ENCODE measurements at regions not wholly inside any gene's neighbourhood (a gene's known extent, or its start where the extent isn't known, plus 50 kb on each side); places are given as distances from the start of the nearest gene placed in this dataset.

DNA sequence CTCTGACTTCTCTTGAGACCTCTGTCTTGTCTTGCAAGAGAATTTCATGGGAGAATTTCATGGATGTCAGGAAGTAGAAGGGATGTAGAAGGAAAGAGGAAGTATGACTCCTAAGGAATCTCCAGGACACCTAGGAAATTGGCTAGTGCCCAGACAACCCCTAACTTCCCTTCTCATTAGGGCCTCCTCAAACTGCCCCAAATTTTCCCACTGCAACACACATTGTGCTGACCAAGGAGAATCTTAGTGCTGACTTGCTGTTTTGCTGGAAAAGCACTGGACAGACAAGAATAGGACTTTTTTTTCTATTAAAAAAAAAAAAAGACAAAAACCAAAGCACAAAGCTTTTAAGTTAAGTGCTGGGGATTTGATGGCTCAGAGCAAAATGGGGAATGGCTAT is 236.1 kb upstream of the CADM1 start:
- ATAC-seq, result no peak
- Histone ChIP-seq H3K27ac (no peak overlapping the region), H3K4me1 (no peaks in the 10 kb centered on the region), H3K4me3 (no peak overlapping the region), H3K27me3 (peaks cover 5% of the 10 kb centered on the region), H3K36me3 (no peaks in the 10 kb centered on the region), H3K9me3 (no peaks in the 10 kb centered on the region)
- TF ChIP-seq EP300 (IDR thresholded peaks at IDR 0.05), result no peak
- no peak for TF ChIP-seq POLR2AphosphoS5 (IDR thresholded peaks at IDR 0.05)
- TF ChIP-seq, protein P1, sequence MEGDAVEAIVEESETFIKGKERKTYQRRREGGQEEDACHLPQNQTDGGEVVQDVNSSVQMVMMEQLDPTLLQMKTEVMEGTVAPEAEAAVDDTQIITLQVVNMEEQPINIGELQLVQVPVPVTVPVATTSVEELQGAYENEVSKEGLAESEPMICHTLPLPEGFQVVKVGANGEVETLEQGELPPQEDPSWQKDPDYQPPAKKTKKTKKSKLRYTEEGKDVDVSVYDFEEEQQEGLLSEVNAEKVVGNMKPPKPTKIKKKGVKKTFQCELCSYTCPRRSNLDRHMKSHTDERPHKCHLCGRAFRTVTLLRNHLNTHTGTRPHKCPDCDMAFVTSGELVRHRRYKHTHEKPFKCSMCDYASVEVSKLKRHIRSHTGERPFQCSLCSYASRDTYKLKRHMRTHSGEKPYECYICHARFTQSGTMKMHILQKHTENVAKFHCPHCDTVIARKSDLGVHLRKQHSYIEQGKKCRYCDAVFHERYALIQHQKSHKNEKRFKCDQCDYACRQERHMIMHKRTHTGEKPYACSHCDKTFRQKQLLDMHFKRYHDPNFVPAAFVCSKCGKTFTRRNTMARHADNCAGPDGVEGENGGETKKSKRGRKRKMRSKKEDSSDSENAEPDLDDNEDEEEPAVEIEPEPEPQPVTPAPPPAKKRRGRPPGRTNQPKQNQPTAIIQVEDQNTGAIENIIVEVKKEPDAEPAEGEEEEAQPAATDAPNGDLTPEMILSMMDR (IDR thresholded peaks at IDR 0.05), result no peak
- TF ChIP-seq POLR2A (IDR thresholded peaks at IDR 0.05), result no peak

DNA sequence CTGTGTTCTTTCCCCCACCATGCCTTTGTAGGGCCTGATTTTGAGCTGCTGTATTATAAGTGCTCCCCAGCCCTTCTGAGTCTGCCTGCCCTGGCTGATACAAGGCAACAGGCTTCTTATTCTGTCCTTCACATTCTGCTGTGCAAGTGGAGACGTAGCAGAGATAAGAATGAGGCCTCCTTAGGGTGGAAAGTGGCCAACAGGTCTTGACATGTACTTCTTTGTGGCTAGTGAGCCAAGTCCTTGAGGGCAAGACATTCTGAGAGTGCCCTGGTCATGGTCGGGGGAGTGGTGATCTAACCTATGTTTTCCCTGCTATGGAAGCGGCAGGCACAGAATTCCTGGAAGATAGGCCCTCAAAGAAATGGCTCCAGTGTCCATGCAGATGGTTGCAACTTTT is 235.7 kb upstream of the CADM1 start:
- ATAC-seq, result no peak
- 79 to 86% methylated on average over 1 to 2 of the region's 3 CpGs for WGBS, 2 donors (ENCODE audit: low coverage in 1 of 2)
- peaks cover under 1% of the 10 kb centered on the region for H3K27me3 ChIP-seq
- TF ChIP-seq, protein P1 (IDR thresholded peaks at IDR 0.05), result no peak
- TF ChIP-seq POLR2A (IDR thresholded peaks at IDR 0.05), result no peak
- TF ChIP-seq POLR2AphosphoS5 (IDR thresholded peaks at IDR 0.05), result no peak
- TF ChIP-seq EP300 (IDR thresholded peaks at IDR 0.05), result no peak
- no peaks in the 10 kb centered on the region for H3K4me1 ChIP-seq
- no peak overlapping the region for H3K27ac ChIP-seq
- H3K9me3 ChIP-seq, result no peaks in the 10 kb centered on the region
- no peaks in the 10 kb centered on the region for H3K36me3 ChIP-seq
- H3K4me3 ChIP-seq, result no peak overlapping the region

DNA sequence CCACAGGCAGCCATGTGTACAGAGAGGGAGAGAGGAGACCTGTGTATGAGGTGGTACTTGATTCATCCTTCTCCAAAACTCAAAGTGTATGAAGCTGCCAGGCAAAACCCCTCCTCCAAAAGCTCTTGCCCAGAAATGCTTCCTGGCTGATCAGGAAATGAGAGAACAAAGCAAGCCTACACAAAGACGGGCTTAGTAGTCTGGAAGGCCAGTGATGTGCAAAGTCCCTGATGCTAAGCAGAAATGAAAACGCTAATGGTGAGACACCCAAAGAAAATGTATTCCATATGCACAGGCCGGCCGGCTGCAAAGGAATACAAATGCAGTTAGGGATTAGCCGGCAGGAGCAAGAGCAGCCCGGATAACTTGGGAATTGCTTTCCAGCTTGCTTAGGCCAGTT is 234.9 kb upstream of the CADM1 start:
- 72 to 75% methylated on average over 6 of the region's 6 CpGs for WGBS, 2 donors (ENCODE audit: low coverage in 1 of 2)

DNA sequence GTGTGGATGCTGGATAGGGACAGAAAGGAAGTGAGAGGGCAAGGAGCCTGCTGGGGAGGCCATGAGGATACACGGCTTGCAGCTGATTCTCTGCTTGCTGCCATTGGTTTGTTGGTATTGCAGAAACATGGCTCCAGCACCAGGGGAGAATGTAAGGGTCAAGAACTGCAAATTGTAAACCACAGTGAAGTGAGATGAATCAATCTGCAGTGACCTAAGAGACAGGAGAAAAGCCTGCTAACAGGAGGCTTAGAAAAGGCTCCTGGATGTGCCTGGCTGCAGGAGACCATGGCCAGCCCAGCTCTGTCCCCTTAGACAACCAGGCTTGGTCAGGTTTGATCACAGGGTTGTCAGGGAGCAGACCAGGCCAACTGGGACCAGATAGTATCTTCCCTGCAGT is 233.7 kb upstream of the CADM1 start:
- ATAC-seq, result no peak
- H3K4me3 ChIP-seq, result no peak overlapping the region
- no peaks in the 10 kb centered on the region for H3K27me3 ChIP-seq
- H3K27ac ChIP-seq, result no peak overlapping the region
- no peaks in the 10 kb centered on the region for H3K4me1 ChIP-seq
- WGBS, 2 donors (ENCODE audit: low coverage in 1 of 2), result no CpG with 5 or more reads among the region's 1 CpG
- no peaks in the 10 kb centered on the region for H3K9me3 ChIP-seq
- H3K36me3 ChIP-seq, result no peaks in the 10 kb centered on the region
- TF ChIP-seq, protein P1 (IDR thresholded peaks at IDR 0.05), result no peak
- TF ChIP-seq EP300 (IDR thresholded peaks at IDR 0.05) (no peak), POLR2A (IDR thresholded peaks at IDR 0.05) (no peak), POLR2AphosphoS5 (IDR thresholded peaks at IDR 0.05) (no peak)

More for the DNA sequence above, 234.9 kb upstream of the CADM1 start:
- H3K27ac ChIP-seq, result no peak overlapping the region
- H3K36me3 ChIP-seq, result no peaks in the 10 kb centered on the region
- H3K9me3 ChIP-seq, result no peaks in the 10 kb centered on the region
- H3K4me1 ChIP-seq, result no peaks in the 10 kb centered on the region
- no peak overlapping the region for H3K4me3 ChIP-seq
- H3K27me3 ChIP-seq, result no peaks in the 10 kb centered on the region
- no peak for TF ChIP-seq EP300 (IDR thresholded peaks at IDR 0.05)
- TF ChIP-seq POLR2AphosphoS5 (IDR thresholded peaks at IDR 0.05), result no peak
- TF ChIP-seq, protein P1 (IDR thresholded peaks at IDR 0.05), result no peak
- TF ChIP-seq POLR2A (IDR thresholded peaks at IDR 0.05), result no peak
- ATAC-seq, result no peak

DNA sequence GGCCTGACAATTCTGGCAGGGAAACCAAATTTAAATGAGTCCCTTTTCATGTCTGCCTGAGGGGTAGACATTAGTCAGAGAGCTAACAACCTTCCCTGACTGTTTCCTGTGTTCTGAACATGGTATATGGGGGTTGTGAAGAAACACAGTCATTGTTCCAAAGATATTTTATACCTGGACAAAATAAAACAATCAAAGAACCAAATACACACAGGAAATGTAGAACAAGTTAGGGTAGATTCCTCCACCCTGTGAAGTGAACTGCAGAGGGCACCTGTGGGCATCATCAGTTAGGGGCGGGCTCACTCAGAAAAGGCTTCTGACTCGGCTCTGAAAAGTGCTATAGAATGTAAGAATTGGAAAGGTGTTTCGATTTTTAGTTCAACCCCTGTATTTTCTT is 231.9 kb upstream of the CADM1 start:
- no peak overlapping the region for H3K4me3 ChIP-seq
- no peaks in the 10 kb centered on the region for H3K4me1 ChIP-seq
- H3K27ac ChIP-seq, result no peak overlapping the region
- no peak for ATAC-seq
- TF ChIP-seq, protein P1 (IDR thresholded peaks at IDR 0.05), result no peak
- TF ChIP-seq POLR2AphosphoS5 (IDR thresholded peaks at IDR 0.05) (no peak), EP300 (IDR thresholded peaks at IDR 0.05) (no peak), POLR2A (IDR thresholded peaks at IDR 0.05) (no peak)
- 73 to 82% methylated on average over 3 of the region's 3 CpGs for WGBS, 2 donors (ENCODE audit: low coverage in 1 of 2)
- no peaks in the 10 kb centered on the region for H3K9me3 ChIP-seq
- no peaks in the 10 kb centered on the region for H3K36me3 ChIP-seq
- H3K27me3 ChIP-seq, result no peaks in the 10 kb centered on the region

Measured in gastroesophageal sphincter (tissue), 4 donors.